22Rv1 (cell line): ENCODE measurements at regions not wholly inside any gene's neighbourhood (a gene's known extent, or its start where the extent isn't known, plus 50 kb on each side); places are given as distances from the start of the nearest gene placed in this dataset.
"Not testable (repeated sequence)": the region's sequence is repeated elsewhere in the genome, so short reads cannot be mapped to it uniquely, and the experiment has no call there.

Source experiments
- ZFX ChIP-seq: fragments of 450-650 bp; IDR thresholded peaks from 2 replicates; pipeline ENCODE4 v1.6.1; 2017; ENCODE audit warnings: antibody characterized with exemption, borderline replicate concordance
- TF ChIP-seq, protein P1 (sequence below): fragments of 450-650 bp; IDR thresholded peaks from 2 replicates; pipeline ENCODE4 v1.5.1; 2017; ENCODE audit warnings: mild to moderate bottlenecking

DNA sequence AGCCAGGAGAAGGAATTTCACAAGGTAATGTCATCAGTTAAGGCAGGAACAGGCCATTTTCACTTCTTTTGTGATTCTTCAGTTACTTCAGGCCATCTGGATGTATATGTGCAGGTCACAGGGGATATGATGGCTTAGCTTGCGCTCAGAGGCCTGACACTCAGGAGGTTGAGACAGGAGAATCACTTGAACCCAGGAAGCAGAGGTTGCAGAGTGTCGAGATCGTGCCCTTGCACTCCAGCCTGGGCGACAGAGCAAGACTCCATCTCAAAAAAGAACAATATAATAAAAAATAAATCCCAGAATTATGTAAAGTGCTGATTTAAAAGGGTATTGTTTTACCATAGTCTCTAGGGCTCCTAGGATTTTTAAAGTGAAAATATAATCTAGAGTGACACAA lies 235.9 kb upstream of the FAM240B start:
- TF ChIP-seq, protein P1, sequence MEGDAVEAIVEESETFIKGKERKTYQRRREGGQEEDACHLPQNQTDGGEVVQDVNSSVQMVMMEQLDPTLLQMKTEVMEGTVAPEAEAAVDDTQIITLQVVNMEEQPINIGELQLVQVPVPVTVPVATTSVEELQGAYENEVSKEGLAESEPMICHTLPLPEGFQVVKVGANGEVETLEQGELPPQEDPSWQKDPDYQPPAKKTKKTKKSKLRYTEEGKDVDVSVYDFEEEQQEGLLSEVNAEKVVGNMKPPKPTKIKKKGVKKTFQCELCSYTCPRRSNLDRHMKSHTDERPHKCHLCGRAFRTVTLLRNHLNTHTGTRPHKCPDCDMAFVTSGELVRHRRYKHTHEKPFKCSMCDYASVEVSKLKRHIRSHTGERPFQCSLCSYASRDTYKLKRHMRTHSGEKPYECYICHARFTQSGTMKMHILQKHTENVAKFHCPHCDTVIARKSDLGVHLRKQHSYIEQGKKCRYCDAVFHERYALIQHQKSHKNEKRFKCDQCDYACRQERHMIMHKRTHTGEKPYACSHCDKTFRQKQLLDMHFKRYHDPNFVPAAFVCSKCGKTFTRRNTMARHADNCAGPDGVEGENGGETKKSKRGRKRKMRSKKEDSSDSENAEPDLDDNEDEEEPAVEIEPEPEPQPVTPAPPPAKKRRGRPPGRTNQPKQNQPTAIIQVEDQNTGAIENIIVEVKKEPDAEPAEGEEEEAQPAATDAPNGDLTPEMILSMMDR = not testable (repeated sequence)
- TF ChIP-seq ZFX = not testable (repeated sequence)
